Amniotic epithelial cell (primary cell): ENCODE measurements at regions not wholly inside any gene's neighbourhood (a gene's known extent, or its start where the extent isn't known, plus 50 kb on each side); places are given as distances from the start of the nearest gene placed in this dataset.
A peak's percentile ranks its signal among the peaks of the same experiment; 100 is the strongest.

Experiments
- DNase-seq: peaks from one replicate; pipeline ENCODE4 v3.0.0-alpha.2; 2010; ENCODE audit warnings: low read depth

- DNase-seq, result no peak
Measured at GRCh38 chr9:90240541-90240940, 402.1 kb downstream of the DIRAS2 start.

- no peak for DNase-seq
Measured at GRCh38 chr9:90245661-90246060, 397.0 kb downstream of the DIRAS2 start.

GRCh38 chr9:90249094-90249493 lies 393.5 kb downstream of the DIRAS2 start:
- no peak for DNase-seq

GRCh38 chr9:90251316-90251715 lies 391.3 kb downstream of the DIRAS2 start:
- DNase-seq, result no peak

GRCh38 chr9:90256345-90256744 lies 386.3 kb downstream of the DIRAS2 start:
- DNase-seq, result no peak

- no peak for DNase-seq
Measured at GRCh38 chr9:90259311-90260246, 383.0 kb downstream of the DIRAS2 start.

- no peak for DNase-seq
Measured at GRCh38 chr9:90261698-90262097, 380.9 kb downstream of the DIRAS2 start.

- no peak for DNase-seq
Measured at GRCh38 chr9:90268613-90269012, 374.0 kb downstream of the DIRAS2 start.

GRCh38 chr9:90271707-90272106 lies 370.9 kb downstream of the DIRAS2 start:
- no peak for DNase-seq

GRCh38 chr9:90274725-90275124 lies 367.9 kb downstream of the DIRAS2 start:
- DNase-seq, result no peak

- DNase-seq, result no peak
Measured at GRCh38 chr9:90285946-90286345, 356.7 kb downstream of the DIRAS2 start.

- DNase-seq, result peak; percentile 1
Measured at GRCh38 chr9:90287567-90288274, 354.9 kb downstream of the DIRAS2 start.

GRCh38 chr9:90288275-90288639 lies 354.4 kb downstream of the DIRAS2 start:
- DNase-seq, result peak; percentile 10

- DNase-seq, result peak; percentile 79
Measured at GRCh38 chr9:90290716-90291485, 351.7 kb downstream of the DIRAS2 start.

GRCh38 chr9:90296539-90296938 lies 346.1 kb downstream of the DIRAS2 start:
- DNase-seq, result no peak

- DNase-seq, result no peak
Measured at GRCh38 chr9:90299968-90300367, 342.7 kb downstream of the DIRAS2 start.

GRCh38 chr9:90300611-90301276 lies 341.9 kb downstream of the DIRAS2 start:
- peak; percentile 3 for DNase-seq

GRCh38 chr9:90301277-90301653 lies 341.4 kb downstream of the DIRAS2 start:
- DNase-seq, result peak; percentile 88

- no peak for DNase-seq
Measured at GRCh38 chr9:90303655-90304054, 339.0 kb downstream of the DIRAS2 start.

GRCh38 chr9:90306158-90306557 lies 336.5 kb downstream of the DIRAS2 start:
- DNase-seq, result no peak

GRCh38 chr9:90307167-90307833 lies 335.3 kb downstream of the DIRAS2 start:
- DNase-seq, result no peak
